Immature natural killer cell (primary cell): ENCODE measurements at regions not wholly inside any gene's neighbourhood (a gene's known extent, or its start where the extent isn't known, plus 50 kb on each side); places are given as distances from the start of the nearest gene placed in this dataset.

Experiments
- DNase-seq, 3 donors: peaks; one replicate each; pipeline ENCODE4 v3.0.0; 2022; ENCODE audit warnings: mixed read lengths in 1 of 3
- H3K27ac Mint-ChIP-seq, 6 donors: one replicate each; pipeline ENCODE4 v1.8.0; 2020; ENCODE audit warnings: mixed read lengths in 6 of 6, mild to moderate bottlenecking in 5 of 6, inconsistent platforms in 4 of 6, moderate library complexity in 3 of 6
- H3K27me3 Mint-ChIP-seq, 3 donors: one replicate each; pipeline ENCODE4 v1.8.0; 2020 to 2021; ENCODE audit warnings: low read depth in 3 of 3, mild to moderate bottlenecking in 3 of 3, mixed read lengths in 3 of 3, moderate library complexity in 3 of 3, inconsistent platforms in 1 of 3
- H3K36me3 Mint-ChIP-seq, 3 donors: one replicate each; pipeline ENCODE4 v1.8.0; 2020; ENCODE audit warnings: mixed read lengths in 3 of 3, inconsistent platforms in 2 of 3, mild to moderate bottlenecking in 2 of 3
- H3K4me1 Mint-ChIP-seq, 2 donors: one replicate each; pipeline ENCODE4 v1.8.0; 2020; ENCODE audit warnings: inconsistent platforms in 2 of 2, mild to moderate bottlenecking in 2 of 2, mixed read lengths in 2 of 2, moderate library complexity in 1 of 2
- H3K4me3 Mint-ChIP-seq, 5 donors: one replicate each; pipeline ENCODE4 v1.8.0; 2020; ENCODE audit warnings: mild to moderate bottlenecking in 5 of 5, mixed read lengths in 5 of 5, inconsistent platforms in 3 of 5, moderate library complexity in 3 of 5
- H3K9me3 Mint-ChIP-seq, 6 donors: one replicate each; pipeline ENCODE4 v1.8.0; 2020; ENCODE audit warnings: mild to moderate bottlenecking in 6 of 6, mixed read lengths in 6 of 6, inconsistent platforms in 4 of 6, moderate library complexity in 3 of 6

GRCh38 chr7:63039882-63040281, 958.8 kb upstream of the ZNF722 start:
- H3K4me3 Mint-ChIP-seq = no peak overlapping the region
- H3K9me3 Mint-ChIP-seq = peaks cover 31 to 74% (median 53%) of the 10 kb centered on the region in 6 donors
- no peaks in the 10 kb centered on the region for H3K4me1 Mint-ChIP-seq
- DNase-seq = no peak
- no peak overlapping the region for H3K27ac Mint-ChIP-seq
- peaks cover 0 to 5% (median 2%) of the 10 kb centered on the region in 3 donors for H3K27me3 Mint-ChIP-seq
- H3K36me3 Mint-ChIP-seq = peaks cover 0 to 12% (median 7%) of the 10 kb centered on the region in 3 donors

- Mint-ChIP-seq H3K4me1 (no peaks in the 10 kb centered on the region), H3K4me3 (no peak overlapping the region), H3K27me3 (peaks cover 0 to 5% (median 2%) of the 10 kb centered on the region in 3 donors), H3K27ac (no peak overlapping the region), H3K9me3 (peaks cover 30 to 72% (median 52%) of the 10 kb centered on the region in 6 donors), H3K36me3 (peaks cover 0 to 12% (median 7%) of the 10 kb centered on the region in 3 donors)
- DNase-seq = no peak
These were observed 958.3 kb upstream of the ZNF722 start for GRCh38 chr7:63040336-63040735.

- H3K36me3 Mint-ChIP-seq = peaks cover 0 to 7% (median 7%) of the 10 kb centered on the region in 3 donors
- no peak for DNase-seq
- no peaks in the 10 kb centered on the region for H3K4me1 Mint-ChIP-seq
- H3K4me3 Mint-ChIP-seq = no peak overlapping the region
- no peak overlapping the region for H3K27ac Mint-ChIP-seq
- peaks cover 0 to 5% (median 2%) of the 10 kb centered on the region in 3 donors for H3K27me3 Mint-ChIP-seq
- H3K9me3 Mint-ChIP-seq = peaks cover 30 to 64% (median 46%) of the 10 kb centered on the region in 6 donors
These were observed 957.6 kb upstream of the ZNF722 start for GRCh38 chr7:63040966-63041610.

GRCh38 chr7:63041786-63042185, 956.9 kb upstream of the ZNF722 start:
- no peak for DNase-seq
- H3K4me3 Mint-ChIP-seq = no peak overlapping the region
- H3K4me1 Mint-ChIP-seq = no peaks in the 10 kb centered on the region
- peaks cover 0 to 7% (median 7%) of the 10 kb centered on the region in 3 donors for H3K36me3 Mint-ChIP-seq
- peaks cover 31 to 64% (median 51%) of the 10 kb centered on the region in 6 donors for H3K9me3 Mint-ChIP-seq
- H3K27ac Mint-ChIP-seq = no peak overlapping the region
- H3K27me3 Mint-ChIP-seq = peaks cover 0 to 5% (median 2%) of the 10 kb centered on the region in 3 donors

GRCh38 chr7:63042730-63043511, 955.7 kb upstream of the ZNF722 start:
- Mint-ChIP-seq H3K4me1 (no peaks in the 10 kb centered on the region), H3K9me3 (peaks cover 32 to 59% (median 51%) of the 10 kb centered on the region in 6 donors), H3K27me3 (peaks cover 0 to 2% (median 0%) of the 10 kb centered on the region in 3 donors), H3K27ac (no peak overlapping the region), H3K36me3 (peaks cover 0 to 7% (median 7%) of the 10 kb centered on the region in 3 donors), H3K4me3 (no peak overlapping the region)
- no peak for DNase-seq

- no peak overlapping the region for H3K27ac Mint-ChIP-seq
- H3K9me3 Mint-ChIP-seq = peaks cover 28 to 59% (median 51%) of the 10 kb centered on the region in 6 donors
- no peak for DNase-seq
- no peaks in the 10 kb centered on the region for H3K4me1 Mint-ChIP-seq
- H3K4me3 Mint-ChIP-seq = no peak overlapping the region
- H3K27me3 Mint-ChIP-seq = peaks cover 0 to 2% (median 0%) of the 10 kb centered on the region in 3 donors
- peaks cover 3 to 11% (median 7%) of the 10 kb centered on the region in 3 donors for H3K36me3 Mint-ChIP-seq
These were observed 954.7 kb upstream of the ZNF722 start for GRCh38 chr7:63043657-63044543.

- no peak overlapping the region for H3K27ac Mint-ChIP-seq
- H3K9me3 Mint-ChIP-seq = peaks cover 28 to 57% (median 46%) of the 10 kb centered on the region in 6 donors
These were observed 953.9 kb upstream of the ZNF722 start for GRCh38 chr7:63044721-63045120.

GRCh38 chr7:63045575-63045974, 953.1 kb upstream of the ZNF722 start:
- no peaks in the 10 kb centered on the region for H3K4me1 Mint-ChIP-seq
- H3K9me3 Mint-ChIP-seq = peaks cover 23 to 57% (median 43%) of the 10 kb centered on the region in 6 donors
- H3K4me3 Mint-ChIP-seq = no peak overlapping the region
- H3K36me3 Mint-ChIP-seq = peaks cover 6 to 13% (median 7%) of the 10 kb centered on the region in 3 donors
- H3K27me3 Mint-ChIP-seq = peaks cover 0 to 2% (median 0%) of the 10 kb centered on the region in 3 donors
- DNase-seq = no peak
- H3K27ac Mint-ChIP-seq = no peak overlapping the region

More at GRCh38 chr7:63044721-63045120, 953.9 kb upstream of the ZNF722 start:
- peaks cover 3 to 11% (median 7%) of the 10 kb centered on the region in 3 donors for H3K36me3 Mint-ChIP-seq
- H3K4me1 Mint-ChIP-seq = no peaks in the 10 kb centered on the region
- peaks cover 0 to 2% (median 0%) of the 10 kb centered on the region in 3 donors for H3K27me3 Mint-ChIP-seq
- DNase-seq = no peak
- no peak overlapping the region for H3K4me3 Mint-ChIP-seq

- DNase-seq = no peak
- Mint-ChIP-seq H3K36me3 (peaks cover 7 to 14% (median 8%) of the 10 kb centered on the region in 3 donors), H3K27ac (no peak overlapping the region), H3K27me3 (peaks cover 0 to 2% (median 0%) of the 10 kb centered on the region in 3 donors), H3K9me3 (peaks cover 21 to 56% (median 43%) of the 10 kb centered on the region in 6 donors), H3K4me3 (no peak overlapping the region), H3K4me1 (no peaks in the 10 kb centered on the region)
These were observed 952.0 kb upstream of the ZNF722 start for GRCh38 chr7:63046612-63047011.

- Mint-ChIP-seq H3K4me1 (no peaks in the 10 kb centered on the region), H3K36me3 (peaks cover 7 to 14% (median 8%) of the 10 kb centered on the region in 3 donors), H3K4me3 (no peak overlapping the region), H3K27ac (no peak overlapping the region), H3K27me3 (peaks cover 0 to 2% (median 0%) of the 10 kb centered on the region in 3 donors), H3K9me3 (peaks cover 22 to 56% (median 43%) of the 10 kb centered on the region in 6 donors)
- no peak for DNase-seq
These were observed 951.6 kb upstream of the ZNF722 start for GRCh38 chr7:63047061-63047460.

GRCh38 chr7:63047546-63047945, 951.1 kb upstream of the ZNF722 start:
- Mint-ChIP-seq H3K36me3 (peaks cover 7 to 10% (median 8%) of the 10 kb centered on the region in 3 donors), H3K4me1 (no peaks in the 10 kb centered on the region), H3K27me3 (peaks cover 0 to 2% (median 2%) of the 10 kb centered on the region in 3 donors), H3K27ac (no peak overlapping the region), H3K4me3 (no peak overlapping the region), H3K9me3 (peaks cover 18 to 54% (median 42%) of the 10 kb centered on the region in 6 donors)
- DNase-seq = no peak

- H3K4me3 Mint-ChIP-seq = no peak overlapping the region
- H3K27ac Mint-ChIP-seq = no peak overlapping the region
- no peak for DNase-seq
- peaks cover 8 to 65% (median 33%) of the 10 kb centered on the region in 6 donors for H3K9me3 Mint-ChIP-seq
- H3K36me3 Mint-ChIP-seq = peaks cover 0 to 5% (median 3%) of the 10 kb centered on the region in 3 donors
- no peaks in the 10 kb centered on the region for H3K4me1 Mint-ChIP-seq
- peaks cover 0 to 5% (median 0%) of the 10 kb centered on the region in 3 donors for H3K27me3 Mint-ChIP-seq
These were observed 944.4 kb upstream of the ZNF722 start for GRCh38 chr7:63054191-63054661.

GRCh38 chr7:63057265-63057664, 941.4 kb upstream of the ZNF722 start:
- Mint-ChIP-seq H3K27me3 (peaks cover 0 to 6% (median 0%) of the 10 kb centered on the region in 3 donors), H3K27ac (no peak overlapping the region), H3K4me1 (no peaks in the 10 kb centered on the region), H3K9me3 (peaks cover 5 to 62% (median 27%) of the 10 kb centered on the region in 6 donors), H3K4me3 (no peak overlapping the region), H3K36me3 (no peaks in the 10 kb centered on the region)
- no peak for DNase-seq
